Suprapubic skin (tissue), 4 donors: ENCODE measurements at regions not wholly inside any gene's neighbourhood (a gene's known extent, or its start where the extent isn't known, plus 50 kb on each side); places are given as distances from the start of the nearest gene placed in this dataset.

Experiments
- EP300 ChIP-seq: sonication (generic); formaldehyde crosslinking; IDR thresholded peaks from one replicate; pipeline ENCODE4 v1.6.1; 2017; ENCODE audit warnings: antibody characterized with exemption
- POLR2A ChIP-seq, 2 donors: fragments of 450-650 bp; IDR thresholded peaks; one replicate each; pipeline ENCODE4 v1.6.1; 2017; ENCODE audit warnings: antibody characterized with exemption in 2 of 2, mild to moderate bottlenecking in 2 of 2, moderate library complexity in 2 of 2
- POLR2AphosphoS5 ChIP-seq, 3 donors: sonication (generic); formaldehyde crosslinking; IDR thresholded peaks; one replicate each; pipeline ENCODE4 v1.6.1; 2017; ENCODE audit warnings: antibody characterized with exemption in 3 of 3
- TF ChIP-seq, protein P1 (sequence below), 2 donors: fragments of 200-600 bp in 1 of 2; fragments of 450-650 bp in 1 of 2; sonication (generic) in 1 of 2; IDR thresholded peaks; one replicate each; pipeline ENCODE4 v1.5.1; 2016 to 2019; ENCODE audit warnings: antibody characterized with exemption in 2 of 2, mild to moderate bottlenecking in 1 of 2, moderate library complexity in 1 of 2

DNA sequence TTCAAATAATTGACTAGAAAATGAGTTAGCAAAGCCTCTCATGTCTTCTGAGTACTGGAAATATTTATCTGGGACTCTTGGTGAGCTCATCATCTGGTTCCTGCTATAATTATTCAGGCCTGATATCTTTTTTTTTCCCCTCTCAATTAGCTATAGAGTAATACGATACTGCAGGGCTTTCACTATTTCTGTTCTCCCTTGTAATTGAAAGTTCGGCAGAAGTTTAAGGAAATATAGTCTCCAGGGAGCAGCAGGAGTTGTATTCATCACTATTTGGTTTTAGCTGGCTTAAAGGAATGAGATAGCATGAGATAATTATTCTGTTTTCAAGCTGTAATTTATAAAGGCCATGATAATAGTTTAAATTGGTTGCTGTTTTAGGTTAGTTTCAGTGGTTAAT lies 378.6 kb upstream of the EPHA5 start:
- TF ChIP-seq, protein P1, sequence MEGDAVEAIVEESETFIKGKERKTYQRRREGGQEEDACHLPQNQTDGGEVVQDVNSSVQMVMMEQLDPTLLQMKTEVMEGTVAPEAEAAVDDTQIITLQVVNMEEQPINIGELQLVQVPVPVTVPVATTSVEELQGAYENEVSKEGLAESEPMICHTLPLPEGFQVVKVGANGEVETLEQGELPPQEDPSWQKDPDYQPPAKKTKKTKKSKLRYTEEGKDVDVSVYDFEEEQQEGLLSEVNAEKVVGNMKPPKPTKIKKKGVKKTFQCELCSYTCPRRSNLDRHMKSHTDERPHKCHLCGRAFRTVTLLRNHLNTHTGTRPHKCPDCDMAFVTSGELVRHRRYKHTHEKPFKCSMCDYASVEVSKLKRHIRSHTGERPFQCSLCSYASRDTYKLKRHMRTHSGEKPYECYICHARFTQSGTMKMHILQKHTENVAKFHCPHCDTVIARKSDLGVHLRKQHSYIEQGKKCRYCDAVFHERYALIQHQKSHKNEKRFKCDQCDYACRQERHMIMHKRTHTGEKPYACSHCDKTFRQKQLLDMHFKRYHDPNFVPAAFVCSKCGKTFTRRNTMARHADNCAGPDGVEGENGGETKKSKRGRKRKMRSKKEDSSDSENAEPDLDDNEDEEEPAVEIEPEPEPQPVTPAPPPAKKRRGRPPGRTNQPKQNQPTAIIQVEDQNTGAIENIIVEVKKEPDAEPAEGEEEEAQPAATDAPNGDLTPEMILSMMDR (IDR thresholded peaks at IDR 0.05) = no peak
- TF ChIP-seq POLR2AphosphoS5 (IDR thresholded peaks at IDR 0.05) (no peak), POLR2A (IDR thresholded peaks at IDR 0.05) (no peak), EP300 (no peak)
